ENCODE measurements at regions not wholly inside any gene's neighbourhood (a gene's known extent, or its start where the extent isn't known, plus 50 kb on each side); places are given as distances from the start of the nearest gene placed in this dataset.

GRCh38 chr15:98131924-98132323 lies 171.4 kb downstream of the ARRDC4 start:
- Histone ChIP-seq H3K4me1 (ENCODE audit: control insufficient read depth in 2 of 2, insufficient read depth in 2 of 2, low read length in 1 of 2) (no peaks in the 10 kb centered on the region), H3K27me3 (ENCODE audit: control insufficient read depth in 1 of 2, insufficient read depth in 2 of 2, low read length in 2 of 2) (no peaks in the 10 kb centered on the region), H3K4me3 (ENCODE audit: low read depth in 1 of 2, low read length in 2 of 2) (no peak overlapping the region), H3K27ac (ENCODE audit: low read depth in 2 of 2, low read length in 1 of 2) (no peak overlapping the region), H3K9me3 (ENCODE audit: control insufficient read depth in 2 of 2, insufficient read depth in 1 of 2, low read depth in 1 of 2, low read length in 1 of 2) (no peaks in the 10 kb centered on the region), H3K36me3 (ENCODE audit: control insufficient read depth in 2 of 2, insufficient read depth in 2 of 2, low read length in 1 of 2) (no peaks in the 10 kb centered on the region)
- WGBS, 2 donors: 68 to 78% methylated on average over 4 of the region's 4 CpGs

- Histone ChIP-seq H3K36me3 (ENCODE audit: control insufficient read depth in 2 of 2, insufficient read depth in 2 of 2, low read length in 1 of 2) (no peaks in the 10 kb centered on the region), H3K4me1 (ENCODE audit: control insufficient read depth in 2 of 2, insufficient read depth in 2 of 2, low read length in 1 of 2) (no peaks in the 10 kb centered on the region), H3K27ac (ENCODE audit: low read depth in 2 of 2, low read length in 1 of 2) (no peak overlapping the region), H3K4me3 (ENCODE audit: low read depth in 1 of 2, low read length in 2 of 2) (no peak overlapping the region), H3K9me3 (ENCODE audit: control insufficient read depth in 2 of 2, insufficient read depth in 1 of 2, low read depth in 1 of 2, low read length in 1 of 2) (no peaks in the 10 kb centered on the region), H3K27me3 (ENCODE audit: control insufficient read depth in 1 of 2, insufficient read depth in 2 of 2, low read length in 2 of 2) (no peaks in the 10 kb centered on the region)
- 79 to 84% methylated on average over 7 of the region's 7 CpGs for WGBS, 2 donors
These were observed 174.4 kb downstream of the ARRDC4 start for GRCh38 chr15:98134905-98135304.

- Histone ChIP-seq H3K4me1 (ENCODE audit: control insufficient read depth in 2 of 2, insufficient read depth in 2 of 2, low read length in 1 of 2) (no peaks in the 10 kb centered on the region), H3K27ac (ENCODE audit: low read depth in 2 of 2, low read length in 1 of 2) (no peak overlapping the region), H3K27me3 (ENCODE audit: control insufficient read depth in 1 of 2, insufficient read depth in 2 of 2, low read length in 2 of 2) (no peaks in the 10 kb centered on the region), H3K4me3 (ENCODE audit: low read depth in 1 of 2, low read length in 2 of 2) (no peak overlapping the region), H3K9me3 (ENCODE audit: control insufficient read depth in 2 of 2, insufficient read depth in 1 of 2, low read depth in 1 of 2, low read length in 1 of 2) (no peaks in the 10 kb centered on the region), H3K36me3 (ENCODE audit: control insufficient read depth in 2 of 2, insufficient read depth in 2 of 2, low read length in 1 of 2) (no peaks in the 10 kb centered on the region)
- WGBS, 2 donors: 73 to 85% methylated on average over 6 of the region's 6 CpGs
These were observed 178.4 kb downstream of the ARRDC4 start for GRCh38 chr15:98138910-98139309.

- H3K36me3 ChIP-seq (ENCODE audit: control insufficient read depth in 2 of 2, insufficient read depth in 2 of 2, low read length in 1 of 2): no peaks in the 10 kb centered on the region
- no peaks in the 10 kb centered on the region for H3K9me3 ChIP-seq (ENCODE audit: control insufficient read depth in 2 of 2, insufficient read depth in 1 of 2, low read depth in 1 of 2, low read length in 1 of 2)
- no peak overlapping the region for H3K27ac ChIP-seq (ENCODE audit: low read depth in 2 of 2, low read length in 1 of 2)
- 80 to 82% methylated on average over 4 of the region's 4 CpGs for WGBS, 2 donors
- no peaks in the 10 kb centered on the region for H3K4me1 ChIP-seq (ENCODE audit: control insufficient read depth in 2 of 2, insufficient read depth in 2 of 2, low read length in 1 of 2)
- no peak overlapping the region for H3K4me3 ChIP-seq (ENCODE audit: low read depth in 1 of 2, low read length in 2 of 2)
- no peaks in the 10 kb centered on the region for H3K27me3 ChIP-seq (ENCODE audit: control insufficient read depth in 1 of 2, insufficient read depth in 2 of 2, low read length in 2 of 2)
These were observed 178.8 kb downstream of the ARRDC4 start for GRCh38 chr15:98139337-98139736.

- Histone ChIP-seq H3K27me3 (ENCODE audit: control insufficient read depth in 1 of 2, insufficient read depth in 2 of 2, low read length in 2 of 2) (no peaks in the 10 kb centered on the region), H3K9me3 (ENCODE audit: control insufficient read depth in 2 of 2, insufficient read depth in 1 of 2, low read depth in 1 of 2, low read length in 1 of 2) (no peaks in the 10 kb centered on the region), H3K27ac (ENCODE audit: low read depth in 2 of 2, low read length in 1 of 2) (no peak overlapping the region), H3K4me1 (ENCODE audit: control insufficient read depth in 2 of 2, insufficient read depth in 2 of 2, low read length in 1 of 2) (no peaks in the 10 kb centered on the region), H3K36me3 (ENCODE audit: control insufficient read depth in 2 of 2, insufficient read depth in 2 of 2, low read length in 1 of 2) (no peaks in the 10 kb centered on the region), H3K4me3 (ENCODE audit: low read depth in 1 of 2, low read length in 2 of 2) (no peak overlapping the region)
- WGBS, 2 donors: 75 to 84% methylated on average over 2 of the region's 2 CpGs
These were observed 182.1 kb downstream of the ARRDC4 start for GRCh38 chr15:98142572-98142971.

- Histone ChIP-seq H3K27me3 (ENCODE audit: control insufficient read depth in 1 of 2, insufficient read depth in 2 of 2, low read length in 2 of 2) (no peaks in the 10 kb centered on the region), H3K27ac (ENCODE audit: low read depth in 2 of 2, low read length in 1 of 2) (no peak overlapping the region), H3K4me1 (ENCODE audit: control insufficient read depth in 2 of 2, insufficient read depth in 2 of 2, low read length in 1 of 2) (no peaks in the 10 kb centered on the region), H3K4me3 (ENCODE audit: low read depth in 1 of 2, low read length in 2 of 2) (no peak overlapping the region), H3K36me3 (ENCODE audit: control insufficient read depth in 2 of 2, insufficient read depth in 2 of 2, low read length in 1 of 2) (no peaks in the 10 kb centered on the region), H3K9me3 (ENCODE audit: control insufficient read depth in 2 of 2, insufficient read depth in 1 of 2, low read depth in 1 of 2, low read length in 1 of 2) (no peaks in the 10 kb centered on the region)
- 81 to 90% methylated on average over 4 of the region's 4 CpGs for WGBS, 2 donors
These were observed 182.6 kb downstream of the ARRDC4 start for GRCh38 chr15:98143116-98143515.

GRCh38 chr15:98144388-98144787 lies 183.9 kb downstream of the ARRDC4 start:
- Histone ChIP-seq H3K4me3 (ENCODE audit: low read depth in 1 of 2, low read length in 2 of 2) (no peak overlapping the region), H3K27ac (ENCODE audit: low read depth in 2 of 2, low read length in 1 of 2) (no peak overlapping the region), H3K36me3 (ENCODE audit: control insufficient read depth in 2 of 2, insufficient read depth in 2 of 2, low read length in 1 of 2) (no peaks in the 10 kb centered on the region), H3K9me3 (ENCODE audit: control insufficient read depth in 2 of 2, insufficient read depth in 1 of 2, low read depth in 1 of 2, low read length in 1 of 2) (no peaks in the 10 kb centered on the region), H3K27me3 (ENCODE audit: control insufficient read depth in 1 of 2, insufficient read depth in 2 of 2, low read length in 2 of 2) (no peaks in the 10 kb centered on the region), H3K4me1 (ENCODE audit: control insufficient read depth in 2 of 2, insufficient read depth in 2 of 2, low read length in 1 of 2) (no peaks in the 10 kb centered on the region)
- WGBS, 2 donors: 59 to 65% methylated on average over 2 of the region's 2 CpGs

GRCh38 chr15:98146031-98146820 lies 185.7 kb downstream of the ARRDC4 start:
- WGBS, 2 donors: 78 to 83% methylated on average over 17 of the region's 17 CpGs
- Histone ChIP-seq H3K4me3 (ENCODE audit: low read depth in 1 of 2, low read length in 2 of 2) (no peak overlapping the region), H3K36me3 (ENCODE audit: control insufficient read depth in 2 of 2, insufficient read depth in 2 of 2, low read length in 1 of 2) (no peaks in the 10 kb centered on the region), H3K4me1 (ENCODE audit: control insufficient read depth in 2 of 2, insufficient read depth in 2 of 2, low read length in 1 of 2) (no peaks in the 10 kb centered on the region), H3K27ac (ENCODE audit: low read depth in 2 of 2, low read length in 1 of 2) (no peak overlapping the region), H3K27me3 (ENCODE audit: control insufficient read depth in 1 of 2, insufficient read depth in 2 of 2, low read length in 2 of 2) (no peaks in the 10 kb centered on the region), H3K9me3 (ENCODE audit: control insufficient read depth in 2 of 2, insufficient read depth in 1 of 2, low read depth in 1 of 2, low read length in 1 of 2) (no peaks in the 10 kb centered on the region)

- WGBS, 2 donors: 69 to 74% methylated on average over 5 of the region's 5 CpGs
- Histone ChIP-seq H3K27me3 (ENCODE audit: control insufficient read depth in 1 of 2, insufficient read depth in 2 of 2, low read length in 2 of 2) (no peaks in the 10 kb centered on the region), H3K9me3 (ENCODE audit: control insufficient read depth in 2 of 2, insufficient read depth in 1 of 2, low read depth in 1 of 2, low read length in 1 of 2) (no peaks in the 10 kb centered on the region), H3K4me3 (ENCODE audit: low read depth in 1 of 2, low read length in 2 of 2) (no peak overlapping the region), H3K36me3 (ENCODE audit: control insufficient read depth in 2 of 2, insufficient read depth in 2 of 2, low read length in 1 of 2) (no peaks in the 10 kb centered on the region), H3K4me1 (ENCODE audit: control insufficient read depth in 2 of 2, insufficient read depth in 2 of 2, low read length in 1 of 2) (no peaks in the 10 kb centered on the region), H3K27ac (ENCODE audit: low read depth in 2 of 2, low read length in 1 of 2) (no peak overlapping the region)
These were observed 186.9 kb downstream of the ARRDC4 start for GRCh38 chr15:98147415-98147814.

GRCh38 chr15:98150084-98150483 lies 189.6 kb downstream of the ARRDC4 start:
- no peaks in the 10 kb centered on the region for H3K9me3 ChIP-seq (ENCODE audit: control insufficient read depth in 2 of 2, insufficient read depth in 1 of 2, low read depth in 1 of 2, low read length in 1 of 2)
- H3K27me3 ChIP-seq (ENCODE audit: control insufficient read depth in 1 of 2, insufficient read depth in 2 of 2, low read length in 2 of 2): no peaks in the 10 kb centered on the region
- H3K27ac ChIP-seq (ENCODE audit: low read depth in 2 of 2, low read length in 1 of 2): no peak overlapping the region
- no peak overlapping the region for H3K4me3 ChIP-seq (ENCODE audit: low read depth in 1 of 2, low read length in 2 of 2)
- H3K4me1 ChIP-seq (ENCODE audit: control insufficient read depth in 2 of 2, insufficient read depth in 2 of 2, low read length in 1 of 2): no peaks in the 10 kb centered on the region
- H3K36me3 ChIP-seq (ENCODE audit: control insufficient read depth in 2 of 2, insufficient read depth in 2 of 2, low read length in 1 of 2): no peaks in the 10 kb centered on the region
- WGBS, 2 donors: 77 to 84% methylated on average over 2 of the region's 2 CpGs
